Peyer's patch (tissue), 4 donors: ENCODE measurements at regions not wholly inside any gene's neighbourhood (a gene's known extent, or its start where the extent isn't known, plus 50 kb on each side); places are given as distances from the start of the nearest gene placed in this dataset.
A peak's percentile ranks its signal among the peaks of the same experiment; 100 is the strongest.

Experiments used
- DNase-seq, 3 donors: peaks; one replicate each; pipeline ENCODE4 v3.0.0-alpha.2; 2017 to 2019
- H3K27ac ChIP-seq, 4 donors: fragments of 200-600 bp; sonication (generic); one replicate each; pipeline ENCODE4 v1.5.1; 2016 to 2019
- H3K27me3 ChIP-seq, 2 donors: fragments of 200-600 bp; sonication (generic); one replicate each; pipeline ENCODE4 v1.5.1; 2019
- H3K36me3 ChIP-seq, 3 donors: fragments of 200-600 bp; sonication (generic); one replicate each; pipeline ENCODE4 v1.5.1; 2016 to 2019
- H3K4me1 ChIP-seq, 4 donors: fragments of 200-600 bp; sonication (generic); one replicate each; pipeline ENCODE4 v1.5.1; 2016 to 2019
- H3K4me3 ChIP-seq, 4 donors: fragments of 200-600 bp; sonication (generic); 1 replicate in 3 of 4; 2 replicates in 1 of 4; pipeline ENCODE4 v1.5.1; 2016 to 2019; ENCODE audit warnings: mild to moderate bottlenecking in 1 of 4
- H3K9me3 ChIP-seq, 4 donors: fragments of 200-600 bp; sonication (generic); one replicate each; pipeline ENCODE4 v1.5.1; 2016 to 2019; ENCODE audit warnings: mild to moderate bottlenecking in 1 of 4
- POLR2A ChIP-seq, 2 donors: fragments of 450-650 bp; IDR thresholded peaks; one replicate each; pipeline ENCODE4 v1.5.1; 2017; ENCODE audit warnings: antibody characterized with exemption in 2 of 2, mild to moderate bottlenecking in 2 of 2, moderate library complexity in 2 of 2
- TF ChIP-seq, protein P1 (sequence below), 6 experiments: fragments of 450-650 bp in 4 of 6; fragments of 200-600 bp in 2 of 6; sonication (generic) in 1 of 6; IDR thresholded peaks; one replicate each; pipeline ENCODE4 v1.5.1; 2017 to 2019; ENCODE audit warnings: antibody characterized with exemption in 6 of 6, mild to moderate bottlenecking in 3 of 6, moderate library complexity in 1 of 6

DNA sequence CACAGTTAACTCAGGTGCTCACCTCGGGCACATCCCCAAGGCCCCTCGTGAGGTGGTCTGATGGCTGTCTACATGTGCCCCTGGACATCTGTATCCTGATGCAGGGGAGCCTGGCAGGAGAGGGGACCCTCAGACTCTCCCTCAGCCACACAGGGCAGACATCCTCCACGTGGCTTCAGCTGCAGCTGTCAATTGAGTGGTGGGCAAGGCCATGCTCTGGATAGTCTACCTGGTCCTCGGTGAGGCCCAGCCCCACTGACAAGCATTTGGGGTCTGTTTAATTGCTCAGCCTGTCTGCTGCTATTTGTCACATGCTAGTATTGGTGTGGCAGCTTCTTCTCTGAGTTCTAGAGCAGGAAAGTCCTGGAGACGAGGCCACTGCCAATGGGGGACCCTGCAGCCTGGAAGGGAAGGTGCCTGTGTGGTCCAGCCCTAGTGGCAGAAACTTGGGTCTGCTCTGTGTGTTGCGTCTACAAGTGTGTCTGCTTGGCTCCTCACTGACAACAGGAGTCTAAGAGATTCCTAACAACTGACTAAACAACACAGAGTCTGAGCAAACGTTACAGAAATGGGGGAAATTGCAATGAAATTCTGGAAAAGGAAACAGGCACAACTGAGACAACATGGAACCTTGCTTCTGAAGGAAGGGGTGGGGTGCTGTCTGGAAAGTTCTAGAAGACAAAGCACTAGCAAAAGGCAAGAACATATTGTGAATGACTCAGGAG is 59.3 kb upstream of the IGFBP3 start:
- Histone ChIP-seq H3K27me3 (no peaks in the 10 kb centered on the region), H3K4me3 (no peak overlapping the region), H3K27ac (no peak overlapping the region), H3K4me1 (peaks cover 0 to 11% (median 0%) of the 10 kb centered on the region in 4 donors), H3K9me3 (no peaks in the 10 kb centered on the region), H3K36me3 (no peaks in the 10 kb centered on the region)
- DNase-seq, result no peak
- TF ChIP-seq, protein P1, sequence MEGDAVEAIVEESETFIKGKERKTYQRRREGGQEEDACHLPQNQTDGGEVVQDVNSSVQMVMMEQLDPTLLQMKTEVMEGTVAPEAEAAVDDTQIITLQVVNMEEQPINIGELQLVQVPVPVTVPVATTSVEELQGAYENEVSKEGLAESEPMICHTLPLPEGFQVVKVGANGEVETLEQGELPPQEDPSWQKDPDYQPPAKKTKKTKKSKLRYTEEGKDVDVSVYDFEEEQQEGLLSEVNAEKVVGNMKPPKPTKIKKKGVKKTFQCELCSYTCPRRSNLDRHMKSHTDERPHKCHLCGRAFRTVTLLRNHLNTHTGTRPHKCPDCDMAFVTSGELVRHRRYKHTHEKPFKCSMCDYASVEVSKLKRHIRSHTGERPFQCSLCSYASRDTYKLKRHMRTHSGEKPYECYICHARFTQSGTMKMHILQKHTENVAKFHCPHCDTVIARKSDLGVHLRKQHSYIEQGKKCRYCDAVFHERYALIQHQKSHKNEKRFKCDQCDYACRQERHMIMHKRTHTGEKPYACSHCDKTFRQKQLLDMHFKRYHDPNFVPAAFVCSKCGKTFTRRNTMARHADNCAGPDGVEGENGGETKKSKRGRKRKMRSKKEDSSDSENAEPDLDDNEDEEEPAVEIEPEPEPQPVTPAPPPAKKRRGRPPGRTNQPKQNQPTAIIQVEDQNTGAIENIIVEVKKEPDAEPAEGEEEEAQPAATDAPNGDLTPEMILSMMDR (IDR thresholded peaks at IDR 0.05), result no peak
- no peak for TF ChIP-seq POLR2A (IDR thresholded peaks at IDR 0.05)

DNA sequence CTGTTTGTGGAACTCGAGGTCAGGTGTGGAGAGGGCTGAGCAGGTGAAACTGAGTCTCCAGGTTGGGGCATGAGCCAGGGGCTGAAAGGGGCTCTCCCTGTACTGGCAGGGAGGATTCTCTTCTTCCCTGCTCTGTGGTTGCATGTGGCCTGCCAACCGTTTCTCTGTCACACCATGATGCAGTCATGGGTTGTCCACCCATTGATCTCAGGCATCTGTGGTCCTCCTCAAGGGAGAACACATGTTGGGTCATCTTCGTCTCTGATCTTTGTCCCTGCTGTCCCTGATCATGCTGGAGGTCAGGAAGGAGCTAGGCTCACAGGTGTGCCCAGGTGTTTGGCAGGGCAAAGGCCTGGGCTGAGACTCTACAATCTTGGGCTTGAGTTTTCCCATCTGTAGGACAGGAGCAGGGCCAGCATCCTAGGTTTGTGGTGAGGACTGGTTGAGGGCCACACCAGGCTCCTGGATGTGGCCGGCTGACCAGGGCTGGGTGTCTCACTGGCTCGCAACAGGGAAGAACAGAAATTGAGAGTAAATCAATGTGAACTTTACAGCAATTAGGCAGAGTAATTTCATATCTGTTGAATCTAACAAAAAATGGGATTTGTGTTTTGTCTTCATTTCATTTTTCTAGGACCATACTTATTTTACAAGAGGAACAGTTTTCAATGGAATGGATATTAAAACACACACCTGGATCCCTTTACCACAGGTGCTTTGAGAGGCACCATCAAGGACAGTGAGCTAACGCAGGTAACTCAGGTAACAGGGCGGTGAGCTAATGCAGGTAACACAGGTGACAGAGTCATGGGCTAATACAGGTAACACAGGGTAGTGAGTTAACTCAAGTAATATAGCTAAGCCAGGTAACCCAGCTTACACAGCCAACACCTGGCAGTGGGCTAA is 58.5 kb upstream of the IGFBP3 start:
- H3K36me3 ChIP-seq, result no peaks in the 10 kb centered on the region
- no peak overlapping the region for H3K27ac ChIP-seq
- no peaks in the 10 kb centered on the region for H3K9me3 ChIP-seq
- no peak overlapping the region for H3K4me3 ChIP-seq
- H3K4me1 ChIP-seq, result peaks cover 0 to 11% (median 0%) of the 10 kb centered on the region in 4 donors
- no peaks in the 10 kb centered on the region for H3K27me3 ChIP-seq
- no peak for DNase-seq
- TF ChIP-seq, protein P1 (IDR thresholded peaks at IDR 0.05), result no peak
- TF ChIP-seq POLR2A (IDR thresholded peaks at IDR 0.05), result no peak

DNA sequence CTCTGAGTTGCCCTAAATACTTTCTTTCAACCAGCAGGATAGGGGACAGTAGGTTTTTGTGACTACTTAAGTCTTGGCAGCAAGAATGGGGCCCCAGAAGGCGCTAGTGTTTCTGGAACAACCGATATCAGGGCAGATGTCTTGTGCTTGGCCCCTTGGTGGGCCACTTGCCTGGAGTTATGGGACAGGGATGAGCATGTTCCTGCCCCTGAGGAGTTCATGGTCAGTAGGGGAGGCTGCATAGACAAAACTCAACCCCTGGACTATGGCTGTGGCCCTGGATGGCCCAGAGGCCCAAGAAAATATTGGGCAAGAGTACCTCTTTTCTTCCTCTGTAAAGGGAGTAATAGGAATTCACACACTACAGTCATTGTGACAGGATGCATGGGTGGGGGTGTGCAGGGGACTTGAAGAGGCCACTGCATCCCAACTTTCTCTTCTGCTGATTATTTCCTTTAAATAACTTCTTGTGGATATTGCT is 57.7 kb upstream of the IGFBP3 start:
- peak overlapping the region in 1 of 4 donors; percentile 31 for H3K27ac ChIP-seq
- H3K36me3 ChIP-seq, result no peaks in the 10 kb centered on the region
- no peak for DNase-seq
- H3K9me3 ChIP-seq, result no peaks in the 10 kb centered on the region
- H3K4me3 ChIP-seq, result no peak overlapping the region
- TF ChIP-seq POLR2A (IDR thresholded peaks at IDR 0.05), result no peak
- TF ChIP-seq, protein P1 (IDR thresholded peaks at IDR 0.05), result no peak
- no peaks in the 10 kb centered on the region for H3K27me3 ChIP-seq
- peaks cover 0 to 11% (median 0%) of the 10 kb centered on the region in 4 donors for H3K4me1 ChIP-seq

DNA sequence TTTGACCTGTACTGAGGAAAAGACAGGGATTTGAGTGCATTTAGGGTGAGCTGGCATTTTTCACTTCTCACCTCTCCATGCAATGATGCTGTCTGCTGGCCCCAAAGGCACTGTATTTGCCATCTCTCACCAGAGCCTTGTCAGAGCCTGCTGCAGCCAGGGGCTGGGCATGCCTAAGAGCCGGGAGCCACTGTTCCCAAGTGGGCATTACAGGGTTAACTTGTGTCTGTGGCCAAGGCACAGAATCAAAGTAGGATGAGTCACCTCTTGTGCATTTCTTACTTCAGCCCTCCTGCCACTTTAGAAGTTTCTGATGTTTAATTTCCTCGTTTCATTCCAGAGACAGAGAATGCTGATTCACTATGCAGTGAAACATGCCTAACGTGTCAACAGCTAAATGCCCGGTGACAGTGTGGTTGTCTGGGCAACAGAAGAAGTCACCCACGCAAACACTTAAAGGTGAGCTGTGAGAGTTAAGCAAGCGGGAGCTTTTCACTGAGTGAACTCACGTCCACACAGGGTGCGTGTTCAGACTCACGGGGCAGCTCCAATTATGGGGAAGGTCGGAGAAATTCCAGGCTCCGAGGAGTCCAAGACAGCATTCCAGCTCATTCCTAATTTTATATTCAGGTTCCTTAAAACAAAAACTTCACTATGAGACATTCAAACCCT is 57.1 kb upstream of the IGFBP3 start:
- Histone ChIP-seq H3K27ac (peak overlapping the region in 1 of 4 donors; percentile 31), H3K9me3 (no peaks in the 10 kb centered on the region), H3K4me1 (peaks cover 0 to 11% (median 0%) of the 10 kb centered on the region in 4 donors), H3K4me3 (no peak overlapping the region), H3K36me3 (no peaks in the 10 kb centered on the region), H3K27me3 (no peaks in the 10 kb centered on the region)
- DNase-seq, result no peak
- no peak for TF ChIP-seq POLR2A (IDR thresholded peaks at IDR 0.05)
- TF ChIP-seq, protein P1 (IDR thresholded peaks at IDR 0.05), result no peak

DNA sequence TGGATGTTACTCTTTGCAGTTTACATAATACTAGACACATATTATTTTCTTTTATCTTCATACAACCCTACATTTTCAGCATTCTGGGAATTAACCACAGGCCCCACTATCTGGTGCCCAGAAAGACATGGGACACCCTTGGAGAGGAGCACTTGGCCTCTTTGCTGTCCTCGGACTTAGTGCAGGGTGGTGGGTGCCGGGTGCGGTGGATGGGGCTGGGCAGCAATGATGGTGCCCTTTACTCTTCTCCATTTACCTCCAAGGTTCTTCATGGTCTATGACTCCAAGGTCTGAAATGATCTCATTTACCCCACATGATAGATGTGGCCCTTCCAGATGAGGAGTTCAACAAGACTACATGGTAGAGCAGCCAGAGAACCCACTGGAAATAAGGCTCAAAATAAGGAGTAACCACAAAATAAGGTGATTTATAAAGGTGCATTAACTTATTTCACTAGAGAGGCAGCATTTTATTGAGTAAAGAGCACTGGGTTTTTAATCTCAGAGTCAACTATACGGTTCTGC is 56.2 kb upstream of the IGFBP3 start:
- Histone ChIP-seq H3K27ac (no peak overlapping the region), H3K4me3 (no peak overlapping the region), H3K4me1 (peaks cover 0 to 11% (median 0%) of the 10 kb centered on the region in 4 donors), H3K36me3 (no peaks in the 10 kb centered on the region), H3K27me3 (no peaks in the 10 kb centered on the region), H3K9me3 (no peaks in the 10 kb centered on the region)
- TF ChIP-seq POLR2A (IDR thresholded peaks at IDR 0.05), result no peak
- TF ChIP-seq, protein P1 (IDR thresholded peaks at IDR 0.05), result no peak
- DNase-seq, result no peak
